GM18861 (cell line): ENCODE measurements at regions not wholly inside any gene's neighbourhood (a gene's known extent, or its start where the extent isn't known, plus 50 kb on each side); places are given as distances from the start of the nearest gene placed in this dataset.
"Not testable (repeated sequence)": the region's sequence is repeated elsewhere in the genome, so short reads cannot be mapped to it uniquely, and the experiment has no call there.

Experiments used
- ATAC-seq: cut with Tn5 transposase; IDR thresholded peaks from one replicate; pipeline ENCODE4 v1.9.1; 2021; ENCODE audit not compliant: unreplicated experiment

DNA sequence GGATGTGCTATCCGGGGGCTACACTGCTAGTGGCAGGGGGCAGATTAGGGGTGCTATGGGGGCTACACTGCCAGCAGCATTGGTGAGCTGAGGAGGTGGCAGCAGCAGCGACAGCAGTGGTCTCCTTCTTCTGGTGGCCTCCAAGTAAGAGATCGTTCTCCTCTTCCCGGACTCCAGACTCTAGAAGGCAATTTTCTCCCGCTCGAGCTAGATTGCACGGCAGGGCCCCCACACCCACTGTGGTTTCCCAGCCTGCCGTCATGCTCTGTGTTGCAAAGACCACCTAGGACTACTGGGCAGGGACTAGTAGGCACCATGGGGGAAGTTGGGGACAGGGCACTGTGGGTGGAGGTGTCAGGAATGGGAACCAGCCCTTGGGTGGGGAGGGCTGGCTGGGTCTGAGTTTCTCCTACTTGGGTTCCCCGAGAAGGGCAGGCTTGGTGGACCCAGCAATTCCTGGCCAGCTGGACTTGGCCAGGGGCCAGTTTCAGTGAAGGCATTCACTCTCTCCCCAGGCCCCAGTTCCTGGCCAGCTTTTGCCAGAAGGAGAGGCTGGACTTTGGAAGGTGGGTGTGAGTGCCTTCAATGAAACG lies 203.4 kb upstream of the WSB1 start:
- not testable (repeated sequence) for ATAC-seq

DNA sequence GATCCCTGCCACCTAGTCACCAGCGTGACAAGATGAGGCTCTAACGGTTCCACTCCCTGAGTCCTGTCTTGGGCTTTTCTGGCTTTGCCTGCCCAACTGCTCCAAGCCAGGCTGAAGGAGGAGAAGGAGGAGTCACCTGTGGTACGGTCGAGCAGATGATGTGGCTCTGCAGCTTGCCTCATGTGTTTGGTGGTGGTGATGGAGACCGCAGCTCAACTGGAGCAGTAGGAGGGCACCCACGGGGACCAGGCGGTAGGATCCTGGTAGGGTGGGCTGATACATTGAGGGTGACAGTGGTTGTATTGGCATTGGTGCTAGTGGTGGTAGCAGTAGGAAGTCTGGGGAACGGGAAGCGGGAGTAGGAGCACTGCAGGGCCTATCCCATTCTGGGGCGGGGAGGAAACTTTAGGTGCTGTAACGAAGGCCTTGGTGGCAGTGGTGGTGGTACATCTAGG lies 202.8 kb upstream of the WSB1 start:
- ATAC-seq = no peak

DNA sequence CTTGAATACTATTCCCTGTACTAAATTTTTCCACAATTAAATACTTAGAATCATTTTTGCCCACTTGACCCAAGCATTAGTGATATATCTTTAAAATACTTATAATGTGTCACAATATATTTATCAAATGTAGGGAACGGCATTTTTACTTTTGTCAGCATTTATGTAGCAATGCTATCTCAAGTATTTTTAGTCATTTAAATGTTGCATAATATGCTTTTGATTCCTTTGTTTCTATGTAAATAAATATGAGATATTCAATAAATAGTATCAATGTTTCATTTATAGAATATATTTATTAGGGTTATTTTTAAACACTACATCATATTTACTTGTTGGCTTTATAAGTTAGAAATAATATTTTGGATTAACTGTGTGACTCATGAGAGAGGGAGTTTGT lies 199.7 kb upstream of the WSB1 start:
- not testable (repeated sequence) for ATAC-seq

DNA sequence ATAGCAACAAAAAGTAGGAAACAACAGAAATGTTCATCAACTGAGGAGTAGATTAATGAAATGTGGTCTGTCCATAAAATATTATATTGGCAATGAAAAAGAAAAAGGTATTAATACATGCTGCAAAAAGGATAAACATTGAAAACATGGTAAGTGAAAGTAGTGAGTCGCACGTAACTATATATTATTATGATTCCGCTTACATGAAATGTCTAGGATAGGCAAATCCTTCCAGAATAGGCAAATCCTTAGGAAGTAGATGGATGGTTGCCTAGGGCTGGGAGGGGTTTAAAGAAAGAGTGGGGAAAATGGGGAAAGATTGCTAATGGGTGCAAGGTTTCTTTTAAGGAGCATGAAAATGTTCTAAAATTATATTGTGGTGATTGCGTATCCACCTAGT lies 198.1 kb upstream of the WSB1 start:
- ATAC-seq = not testable (repeated sequence)

DNA sequence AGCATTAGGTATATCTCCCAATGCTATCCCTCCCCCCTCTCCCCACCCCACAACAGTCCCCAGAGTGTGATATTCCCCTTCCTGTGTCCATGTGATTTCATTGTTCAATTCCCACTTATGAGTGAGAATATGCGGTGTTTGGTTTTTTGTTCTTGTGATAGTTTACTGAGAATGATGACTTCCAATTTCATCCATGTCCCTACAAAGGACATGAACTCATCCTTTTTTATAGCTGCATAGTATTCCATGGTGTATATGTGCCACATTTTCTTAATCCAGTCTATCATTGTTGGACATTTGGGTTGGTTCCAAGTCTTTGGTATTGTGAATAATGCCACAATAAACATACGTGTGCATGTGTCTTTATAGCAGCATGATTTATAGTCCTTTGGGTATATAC lies 194.6 kb upstream of the WSB1 start:
- not testable (repeated sequence) for ATAC-seq

DNA sequence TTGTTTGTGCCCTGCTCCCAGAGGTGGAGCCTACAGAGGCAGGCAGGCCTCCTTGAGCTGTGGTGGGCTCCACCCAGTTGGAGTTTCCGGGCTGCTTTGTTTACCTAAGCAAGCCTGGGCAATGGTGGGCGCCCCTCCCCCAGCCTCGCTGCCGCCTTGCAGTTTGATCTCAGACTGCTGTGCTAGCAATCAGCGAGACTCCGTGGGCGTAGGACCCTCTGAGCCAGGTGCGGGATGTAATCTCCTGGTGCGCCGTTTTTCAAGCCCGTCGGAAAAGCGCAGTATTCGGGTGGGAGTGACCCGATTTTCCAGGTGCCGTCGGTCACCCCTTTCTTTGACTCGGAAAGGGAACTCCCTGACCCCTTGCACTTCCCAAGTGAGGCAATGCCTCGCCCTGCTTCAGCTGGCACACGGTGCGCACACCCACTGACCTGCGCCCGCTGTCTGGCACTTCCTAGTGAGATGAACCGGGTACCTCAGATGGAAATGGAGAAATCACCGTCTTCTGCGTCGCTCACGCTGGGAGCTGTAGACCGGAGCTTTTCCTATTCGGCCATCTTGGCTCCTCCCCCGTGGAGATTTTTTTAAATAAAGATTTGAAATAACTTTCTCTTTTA lies 189.2 kb upstream of the WSB1 start:
- not testable (repeated sequence) for ATAC-seq

DNA sequence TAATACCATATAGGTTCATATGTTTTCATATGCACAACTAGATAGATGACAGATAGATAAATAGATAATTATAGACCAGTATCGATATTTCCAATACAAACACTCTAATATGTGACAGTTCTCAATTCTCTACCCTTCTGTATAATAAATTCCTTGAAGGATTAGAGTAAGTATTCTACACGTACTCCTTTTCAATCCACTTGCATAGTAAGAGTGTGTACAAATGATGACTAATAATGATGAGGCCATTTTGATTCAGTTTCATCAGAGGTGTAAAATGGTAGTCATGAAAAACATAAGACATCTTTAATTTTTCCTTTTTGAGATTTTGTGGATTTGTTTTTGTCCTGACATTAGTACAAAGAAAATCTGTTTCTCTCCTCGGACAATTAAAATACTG lies 188.3 kb upstream of the WSB1 start:
- ATAC-seq = no peak

DNA sequence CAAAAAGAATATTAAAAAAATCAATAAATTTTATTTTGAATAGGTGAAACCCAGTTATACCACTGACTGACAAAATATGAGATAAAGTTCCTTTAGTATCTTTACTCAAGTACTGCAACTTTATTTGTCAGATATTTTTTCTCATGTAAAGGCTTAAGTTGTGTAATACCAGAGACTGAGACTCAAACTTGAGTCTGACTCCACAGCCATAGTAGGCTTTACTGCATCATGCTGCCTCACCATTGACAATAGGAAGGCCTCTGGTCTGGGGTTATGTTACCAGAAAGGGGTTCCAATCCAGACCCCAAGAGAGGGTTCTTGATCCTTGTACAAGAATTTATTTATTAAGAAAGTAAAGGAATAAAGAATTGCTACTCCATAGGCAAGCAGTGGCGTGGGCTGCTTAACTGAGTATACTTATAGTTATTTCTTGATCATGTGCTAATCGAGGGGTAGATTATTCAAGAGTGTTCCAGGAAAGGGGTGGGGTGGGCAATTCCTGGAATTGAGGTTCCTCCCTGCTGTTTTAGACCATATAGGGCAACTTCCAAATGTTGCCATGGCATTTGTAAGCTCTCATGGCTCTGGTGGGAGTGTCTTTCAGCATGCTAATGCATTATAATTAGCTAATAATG lies 187.4 kb upstream of the WSB1 start:
- ATAC-seq = no peak

DNA sequence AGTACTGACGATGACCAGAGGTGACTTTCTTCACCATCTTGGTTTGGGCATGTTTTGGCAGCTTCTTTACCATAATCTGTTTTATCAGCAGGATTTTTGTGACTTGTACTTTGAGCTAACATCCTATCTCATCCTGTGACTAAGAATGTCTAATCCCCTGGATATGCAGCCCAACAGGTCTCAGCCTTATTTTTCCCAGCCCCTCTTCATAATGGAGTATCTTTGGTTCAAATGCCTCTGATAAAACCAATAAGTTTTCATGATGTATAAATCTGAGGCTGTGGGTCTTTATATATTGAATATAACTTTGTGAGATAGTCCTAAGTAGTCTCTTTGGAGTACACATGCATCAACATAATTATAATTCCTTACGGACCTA lies 186.9 kb upstream of the WSB1 start:
- ATAC-seq = no peak

DNA sequence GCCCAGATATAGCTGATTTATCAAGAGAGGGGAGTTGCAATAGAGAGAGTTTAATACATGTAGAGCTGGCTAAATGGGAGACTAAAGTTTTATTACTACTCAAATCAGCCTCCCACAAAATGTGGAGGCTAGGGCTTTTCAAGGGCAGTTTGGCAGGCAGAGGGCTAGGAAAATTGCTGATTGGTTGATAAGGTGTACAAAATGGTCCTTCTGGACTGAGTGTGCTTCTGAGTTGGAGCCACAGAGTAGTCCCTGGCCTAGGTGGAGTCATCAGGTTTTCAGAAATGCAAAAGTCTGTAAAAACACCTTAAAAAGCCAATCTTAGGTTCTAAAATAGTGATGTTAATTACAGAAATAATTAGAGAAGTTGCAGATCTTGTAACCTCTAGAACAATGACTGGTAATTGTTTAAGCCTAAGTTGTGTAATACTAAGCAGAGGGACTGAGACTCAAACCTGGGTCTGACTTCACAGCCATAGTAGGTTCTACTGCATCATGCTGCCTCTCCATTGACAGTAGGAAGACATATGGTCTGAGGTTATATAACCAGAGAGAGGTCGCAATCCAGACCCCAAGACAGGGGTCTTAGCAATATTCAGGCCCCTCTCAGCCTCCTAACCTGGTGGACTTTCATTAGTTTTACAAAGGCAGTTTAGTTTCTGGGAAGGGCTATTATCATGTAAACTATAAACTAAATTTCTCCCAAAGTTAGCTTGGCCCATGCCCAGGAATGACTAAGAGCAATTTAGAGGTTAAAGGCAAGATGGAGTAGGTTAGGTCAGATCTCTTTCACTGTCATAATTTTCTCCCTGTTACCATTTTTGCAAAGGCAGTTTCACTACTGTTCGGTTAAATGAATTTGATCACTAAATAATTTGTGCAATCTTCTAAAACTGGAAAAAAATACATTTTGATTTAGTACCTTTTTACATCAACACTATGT lies 186.3 kb upstream of the WSB1 start:
- not testable (repeated sequence) for ATAC-seq

DNA sequence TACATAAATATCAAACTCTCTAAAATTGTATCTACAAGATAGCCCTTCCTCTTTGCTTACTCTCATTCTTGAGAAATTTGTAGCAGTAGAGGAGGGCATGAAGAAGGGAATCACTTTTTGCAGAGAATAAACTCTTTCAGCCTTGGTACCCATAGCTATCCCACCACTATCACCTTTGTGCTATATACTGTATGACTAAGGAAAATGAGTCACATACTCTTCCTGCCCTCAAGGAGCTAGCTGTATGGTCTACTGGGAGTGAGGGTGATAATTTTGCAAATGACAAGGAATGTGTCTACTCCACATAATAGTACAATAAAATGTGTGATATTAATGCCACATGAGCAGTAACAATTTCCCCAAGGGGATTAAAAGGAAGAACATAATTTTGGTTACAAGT lies 184.6 kb upstream of the WSB1 start:
- ATAC-seq = no peak

DNA sequence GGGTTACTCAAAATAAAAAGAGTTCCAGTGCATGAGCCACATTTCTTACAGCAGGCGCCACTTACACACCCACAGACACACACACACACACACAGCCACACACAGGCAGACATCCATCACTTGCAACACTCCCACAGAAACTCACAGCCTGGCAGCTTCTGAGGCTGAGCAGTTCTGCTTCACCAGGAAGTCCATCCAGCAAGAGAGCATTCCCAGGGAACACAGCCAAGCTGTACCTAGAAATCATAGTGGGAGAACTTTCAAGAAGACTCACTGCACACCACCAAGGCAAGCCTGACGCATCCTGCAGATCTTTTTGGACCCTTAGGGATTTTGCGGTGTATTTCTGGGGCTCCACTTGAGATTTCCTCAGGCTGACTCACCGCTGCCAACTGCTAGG lies 140.9 kb upstream of the WSB1 start:
- no peak for ATAC-seq

DNA sequence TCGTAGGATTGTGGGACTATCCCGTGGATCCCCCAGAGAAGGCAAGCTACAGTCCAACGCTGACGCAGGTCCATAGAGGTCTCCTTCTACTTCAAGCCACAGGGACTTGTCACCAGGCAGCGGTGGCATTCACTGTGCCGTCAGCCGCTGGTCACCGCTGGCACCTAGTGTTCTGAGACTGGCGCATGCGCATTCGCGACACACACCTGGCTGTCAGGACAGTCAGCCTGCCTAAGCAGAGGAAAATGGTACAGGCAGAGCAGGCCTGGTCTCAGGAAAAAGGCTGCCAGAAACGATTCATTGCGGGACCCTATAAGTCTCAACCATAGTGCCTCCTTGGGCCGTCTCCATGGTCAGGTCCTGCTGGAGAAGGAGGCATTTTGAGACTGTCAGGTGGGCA lies 138.0 kb upstream of the WSB1 start:
- no peak for ATAC-seq

DNA sequence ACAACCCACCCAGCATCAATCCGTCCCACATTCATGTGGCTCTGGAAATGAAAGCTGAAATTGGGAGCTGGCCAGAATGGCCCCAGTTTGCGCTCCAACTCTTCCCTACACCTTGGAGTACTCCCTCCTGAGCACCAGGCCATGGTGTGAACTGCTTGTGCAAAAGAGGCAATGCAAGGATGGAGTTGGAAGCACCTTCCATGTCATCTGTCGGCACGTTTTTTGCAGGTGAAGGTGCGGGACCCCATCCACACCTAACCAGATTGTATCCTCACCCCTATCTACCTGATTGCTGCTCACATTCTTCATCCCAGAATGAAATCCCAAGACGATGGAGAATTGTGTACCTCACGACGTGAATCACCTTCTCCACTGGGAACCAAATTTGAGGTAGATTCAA lies 136.6 kb upstream of the WSB1 start:
- no peak for ATAC-seq

DNA sequence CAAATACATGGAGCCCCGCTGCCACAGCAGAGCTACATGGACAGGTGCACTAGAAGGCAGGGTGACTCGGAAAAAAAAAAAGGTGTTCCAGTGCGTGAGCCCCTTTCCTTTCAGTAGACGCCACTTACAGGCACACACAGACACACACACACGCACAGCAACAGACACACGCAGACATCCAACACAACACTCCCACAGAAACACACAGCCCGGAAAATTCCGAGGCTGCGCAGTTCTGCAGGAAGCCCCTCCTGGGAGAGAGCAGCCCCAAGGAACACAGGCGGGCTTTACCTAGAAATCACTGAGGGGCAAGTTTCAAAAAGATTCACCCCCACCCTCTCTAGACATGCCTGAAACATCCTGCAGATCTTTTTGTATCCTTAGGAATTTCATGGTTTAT lies 136.0 kb upstream of the WSB1 start:
- no peak for ATAC-seq

DNA sequence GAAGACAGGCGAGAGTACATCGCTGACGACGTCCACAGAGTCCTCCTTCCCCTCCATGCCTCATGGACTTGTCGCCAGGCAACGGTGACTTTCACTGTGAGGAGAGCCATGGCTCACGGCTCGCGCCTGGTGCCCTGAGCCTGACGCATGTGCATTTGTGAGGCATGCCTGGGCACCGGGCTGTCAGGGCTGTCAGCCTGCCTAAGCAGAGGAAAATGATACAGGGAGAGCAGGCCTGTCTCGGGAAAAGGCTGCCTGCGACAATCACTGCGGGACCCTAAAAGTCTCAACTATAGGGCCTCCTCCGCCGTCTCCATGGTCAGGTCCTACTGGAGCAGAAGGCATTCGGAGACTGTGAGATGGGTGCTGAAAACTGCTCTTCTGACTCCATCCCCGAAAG lies 135.5 kb upstream of the WSB1 start:
- no peak for ATAC-seq

DNA sequence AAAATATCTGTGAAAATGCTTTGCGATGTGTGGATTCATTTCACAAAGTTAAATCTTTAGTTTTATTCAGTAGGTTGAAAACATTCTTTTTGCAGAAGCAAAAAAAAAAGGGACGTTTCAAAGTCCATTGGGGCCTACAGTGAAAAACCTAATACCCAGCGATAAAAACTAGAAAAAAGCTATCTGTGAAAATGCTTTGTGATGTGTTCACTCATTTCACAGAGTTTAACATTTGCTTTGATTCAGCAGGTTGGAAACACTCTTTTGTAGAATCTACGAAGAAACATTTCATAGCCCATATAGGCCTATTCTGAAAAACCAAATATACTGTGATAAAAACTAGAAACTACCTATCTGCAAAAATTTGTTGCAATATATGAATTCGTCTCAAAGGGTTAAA lies 113.6 kb upstream of the WSB1 start:
- ATAC-seq = no peak

DNA sequence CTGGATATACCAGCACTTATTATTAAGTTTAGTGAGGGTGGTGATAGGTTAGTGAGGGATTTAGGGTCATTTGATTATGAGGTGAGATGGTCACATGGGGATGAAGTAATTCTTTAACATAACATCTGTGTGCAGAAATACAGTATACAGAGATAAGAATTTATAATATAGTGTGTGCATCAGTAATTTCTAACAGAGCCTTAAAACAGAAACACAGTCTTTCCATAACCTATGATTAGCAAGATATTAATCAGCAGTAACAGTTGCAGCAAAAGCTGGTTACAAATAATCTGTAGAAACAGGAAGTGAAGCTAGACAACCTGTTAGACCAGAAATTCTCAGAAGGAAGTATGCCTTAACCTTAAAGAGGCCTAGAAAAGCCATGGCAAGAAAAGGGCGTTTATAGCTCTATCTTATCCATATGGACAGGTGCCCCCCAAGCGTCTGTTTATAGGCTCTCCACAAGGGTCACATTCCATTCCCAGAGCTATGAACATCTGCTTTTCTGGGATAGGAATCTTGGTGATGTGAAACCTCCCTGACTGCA lies 112.5 kb upstream of the WSB1 start:
- ATAC-seq = not testable (repeated sequence)

DNA sequence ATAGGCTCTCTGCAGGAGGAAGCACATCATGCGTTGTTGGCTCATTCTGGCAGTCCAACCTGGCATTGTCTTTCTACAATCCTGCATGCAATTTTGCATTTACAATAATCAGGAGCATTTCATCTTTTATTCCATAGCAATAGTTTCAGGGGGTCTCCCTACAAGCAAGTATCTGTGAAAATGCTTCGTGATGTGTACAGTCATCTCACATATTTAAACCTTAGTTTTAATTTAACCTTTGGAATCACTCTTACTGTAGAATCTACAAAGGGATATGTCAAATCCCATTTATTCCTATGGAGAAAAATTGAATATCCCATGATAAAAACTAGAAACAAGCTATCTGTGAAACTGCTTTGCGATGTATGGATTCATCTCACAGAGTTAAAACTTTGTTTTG lies 112.0 kb upstream of the WSB1 start:
- no peak for ATAC-seq

DNA sequence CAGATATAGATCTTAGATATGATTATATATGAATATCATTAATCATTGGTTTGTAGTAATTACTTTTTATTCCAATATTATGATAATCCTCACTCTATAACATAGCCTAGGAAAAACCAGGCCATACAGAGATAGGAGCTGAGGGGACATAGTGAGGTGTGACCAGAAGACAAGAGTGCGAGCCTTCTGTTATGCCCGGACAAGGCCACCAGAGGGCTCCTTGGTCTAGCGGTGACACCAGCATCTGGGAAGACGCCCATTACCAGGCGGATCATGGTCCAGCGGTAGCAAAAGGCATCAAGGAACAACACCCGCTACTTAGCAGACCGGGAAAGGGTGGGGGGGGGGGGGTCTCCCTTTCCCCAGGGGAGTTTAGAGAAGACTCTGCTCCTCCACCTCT lies 96.4 kb upstream of the WSB1 start:
- ATAC-seq = not testable (repeated sequence)

DNA sequence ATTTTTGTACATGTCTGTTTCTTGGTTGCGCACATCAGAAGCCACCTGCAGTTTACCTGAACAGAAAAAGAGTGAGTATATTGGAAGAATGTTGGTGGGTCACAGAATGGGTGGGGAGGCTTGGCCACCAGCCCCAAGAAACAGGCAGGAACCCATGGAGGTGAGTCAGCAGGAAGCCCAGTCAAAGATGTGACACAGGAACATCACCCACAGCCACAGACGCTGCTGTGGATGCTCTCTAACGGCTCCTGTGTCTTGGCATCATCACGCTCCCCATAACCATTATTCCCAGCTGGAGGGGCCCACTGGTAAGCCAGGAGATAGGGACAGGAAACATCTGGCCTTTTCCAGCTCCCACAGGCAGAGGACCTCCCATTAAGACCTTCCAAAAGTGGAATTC lies 94.0 kb upstream of the WSB1 start:
- ATAC-seq = no peak
